GM12878 (cell line): ENCODE measurements at regions not wholly inside any gene's neighbourhood (a gene's known extent, or its start where the extent isn't known, plus 50 kb on each side); places are given as distances from the start of the nearest gene placed in this dataset.

Source experiments
- ATAC-seq: fragments of 200-7000 bp; cut with Tn5 transposase; 3 replicates; pipeline ENCODE4 v1.9.1; 2020; ENCODE audit warnings: mild to moderate bottlenecking, moderate library complexity
- BruUV-seq: library from RNA; stranded (reverse); fragments of 400-500 nt; replicated peaks from 2 replicates; lab custom pipeline; 2021; lab: Mats Ljungman, UMichigan
- CTCF ChIA-PET: fragments of 300-600 bp; sonication (Branson Sonifier 250); formaldehyde crosslinking; extraction: SDS; loops from one replicate; lab custom pipeline; 2021; ENCODE audit warnings: inconsistent platforms; lab: Yijun Ruan, JAX
- POLR2A ChIA-PET: fragments of 350-600 bp; formaldehyde crosslinking; extraction: SDS; loops from one replicate; lab custom pipeline; 2021; ENCODE audit warnings: inconsistent platforms; lab: Charles Lee
- RAD21 ChIA-PET: fragments of 300-600 bp; sonication (Branson Sonifier 250); formaldehyde crosslinking; loops from one replicate; lab custom pipeline; 2023; ENCODE audit warnings: antibody characterized with exemption; ENCODE audit not compliant: unreplicated experiment; lab: Charles Lee
- SMC1A ChIA-PET: fragments of 300-600 bp; sonication (Branson Sonifier 250); formaldehyde crosslinking; loops from one replicate; lab custom pipeline; 2023; ENCODE audit not compliant: unreplicated experiment, uncharacterized antibody; lab: Charles Lee
- DNase-seq: peaks from one replicate; pipeline ENCODE4 v3.0.0-alpha.2; 2011; ENCODE audit warnings: low read depth, low spot score
- FAIRE-seq: peaks from 3 replicates; lab custom pipeline; 2011; peaks lifted over from hg19 to GRCh38; lab: Jason Lieb, UNC
- H2AFZ ChIP-seq: 2 replicates; pipeline ENCODE4 v1.6.0; 2011; ENCODE audit warnings: low read depth, low read length, control low read depth; ENCODE audit not compliant: control insufficient read depth
- H3K27ac ChIP-seq: 2 replicates; pipeline ENCODE4 v1.5.1; 2011; ENCODE audit warnings: control low read depth; ENCODE audit not compliant: control insufficient read depth, insufficient read depth
- H3K27me3 ChIP-seq, 2 experiments: replicated peaks in 1 of 2; 2 replicates each; pipeline versions ENCODE4 v1.6.0 to v1.6.1; 2011; ENCODE audit warnings: low read length in 1 of 2; ENCODE audit not compliant: control insufficient read depth in 2 of 2, insufficient read depth in 2 of 2
- H3K36me3 ChIP-seq, 2 experiments: 2 replicates each; pipeline ENCODE4 v1.5.1; 2011; ENCODE audit warnings: low read length in 1 of 2; ENCODE audit not compliant: control insufficient read depth in 2 of 2, insufficient read depth in 2 of 2
- H3K4me1 ChIP-seq: 2 replicates; pipeline ENCODE4 v1.6.1; 2011; ENCODE audit warnings: mild to moderate bottlenecking, low read length, moderate library complexity, mixed read lengths; ENCODE audit not compliant: control insufficient read depth, insufficient read depth
- H3K4me2 ChIP-seq: 2 replicates; pipeline ENCODE4 v1.6.0; 2011; ENCODE audit warnings: control low read depth; ENCODE audit not compliant: control insufficient read depth, insufficient read depth
- H3K4me3 ChIP-seq: fragments of 200-600 bp; sonication (generic); 2 replicates; pipeline ENCODE4 v1.5.1; 2016
- H3K79me2 ChIP-seq: 2 replicates; pipeline ENCODE4 v1.6.0; 2011; ENCODE audit warnings: low read length; ENCODE audit not compliant: control insufficient read depth, insufficient read depth
- H3K9ac ChIP-seq: 2 replicates; pipeline ENCODE4 v1.8.0; 2011; ENCODE audit warnings: low read length, control low read depth, mixed read lengths; ENCODE audit not compliant: control insufficient read depth, insufficient read depth
- H3K9me3 ChIP-seq: replicated peaks from 3 replicates; pipeline ENCODE4 v1.5.1; 2011; ENCODE audit warnings: mild to moderate bottlenecking, low read length; ENCODE audit not compliant: control insufficient read depth, insufficient read depth
- H4K20me1 ChIP-seq: 2 replicates; pipeline ENCODE4 v1.6.0; 2011; ENCODE audit not compliant: control insufficient read depth, insufficient read depth
- ASH2L ChIP-seq: fragments of 300-600, 200-600 bp; sonication (generic); IDR thresholded peaks from 2 replicates; pipeline ENCODE4 v1.6.1; 2017; ENCODE audit warnings: low read depth, mild to moderate bottlenecking, borderline replicate concordance
- CEBPB ChIP-seq, 2 experiments: fragments of 150-350 bp in 1 of 2; IDR thresholded peaks; 2 replicates each; pipeline ENCODE4 v1.6.1; 2012 to 2014; ENCODE audit warnings: low read depth in 2 of 2, low read length in 2 of 2, borderline replicate concordance in 1 of 2, inconsistent platforms in 1 of 2
- CEBPZ ChIP-seq: fragments of 150-350 bp; IDR thresholded peaks from 2 replicates; pipeline ENCODE4 v1.6.1; 2016; ENCODE audit warnings: low read depth, low read length
- CREB1 ChIP-seq: IDR thresholded peaks from 2 replicates; pipeline ENCODE4 v1.6.1; 2012; ENCODE audit warnings: low read depth, mild to moderate bottlenecking, inconsistent platforms
- EED ChIP-seq: sonication (generic); IDR thresholded peaks from 2 replicates; pipeline ENCODE4 v1.6.1; 2016; ENCODE audit warnings: antibody characterized with exemption, low read depth
- EGR1 ChIP-seq, 2 experiments: IDR thresholded peaks; 1 replicate in 1 of 2; 2 replicates in 1 of 2; pipeline ENCODE4 v1.6.1; 2011 to 2012; ENCODE audit warnings: low read depth in 2 of 2, low read length in 2 of 2, borderline replicate concordance in 1 of 2, mild to moderate bottlenecking in 1 of 2, moderate library complexity in 1 of 2
- IRF4 ChIP-seq: IDR thresholded peaks from 2 replicates; pipeline ENCODE4 v1.6.1; 2011; ENCODE audit warnings: low read depth, low read length
- KLF5 ChIP-seq: fragments of 450-650 bp; IDR thresholded peaks from 2 replicates; pipeline ENCODE4 v1.6.1; 2014; ENCODE audit warnings: mild to moderate bottlenecking; ENCODE audit not compliant: partially characterized antibody
- MXI1 ChIP-seq: fragments of 150-350 bp; IDR thresholded peaks from 2 replicates; pipeline ENCODE4 v1.6.1; 2011; ENCODE audit warnings: low read depth, mild to moderate bottlenecking, inconsistent platforms, low read length, improper control_type of control experiment
- NFIC ChIP-seq: IDR thresholded peaks from 2 replicates; pipeline ENCODE4 v1.6.1; 2012; ENCODE audit warnings: low read depth, mild to moderate bottlenecking, inconsistent platforms, low read length, moderate library complexity
- NFYB ChIP-seq: IDR thresholded peaks from 2 replicates; pipeline ENCODE4 v1.6.1; 2011; ENCODE audit warnings: low read depth, mild to moderate bottlenecking, low read length, improper control_type of control experiment, moderate library complexity; ENCODE audit not compliant: insufficient read depth
- NR2C2 ChIP-seq: IDR thresholded peaks from 2 replicates; pipeline ENCODE4 v1.6.1; 2011; ENCODE audit warnings: borderline replicate concordance, low read depth; ENCODE audit not compliant: control insufficient read depth, insufficient read length
- POLR2AphosphoS5 ChIP-seq: IDR thresholded peaks from 2 replicates; pipeline ENCODE4 v1.6.1; 2011; ENCODE audit warnings: mild to moderate bottlenecking, low read length, inconsistent platforms
- SIX5 ChIP-seq: IDR thresholded peaks from 2 replicates; pipeline ENCODE4 v1.6.1; 2011; ENCODE audit warnings: mild to moderate bottlenecking, low read depth, low read length, moderate library complexity; ENCODE audit not compliant: severe bottlenecking
- SRF ChIP-seq, 2 experiments: IDR thresholded peaks; 2 replicates each; pipeline ENCODE4 v1.6.1; 2011; ENCODE audit warnings: low read depth in 2 of 2, low read length in 2 of 2, mild to moderate bottlenecking in 1 of 2, moderate library complexity in 1 of 2
- SUZ12 ChIP-seq: fragments of 200-600 bp; sonication (generic); IDR thresholded peaks from one replicate; pipeline ENCODE4 v1.6.1; 2018; ENCODE audit warnings: antibody characterized with exemption, mild to moderate bottlenecking; ENCODE audit not compliant: unreplicated experiment
- TCF12 ChIP-seq: IDR thresholded peaks from 2 replicates; pipeline ENCODE4 v1.6.1; 2011; ENCODE audit warnings: low read depth, mild to moderate bottlenecking, low read length
- USF2 ChIP-seq: IDR thresholded peaks from 2 replicates; pipeline ENCODE4 v1.6.1; 2011; ENCODE audit warnings: low read depth, low read length, improper control_type of control experiment, borderline replicate concordance
- WGBS: methylation state at CpG from one replicate; pipeline ENCODE4 v1.1.6; 2016; ENCODE audit warnings: low lambda C conversion rate; ENCODE audit not compliant: insufficient replicate concordance, insufficient coverage; ENCODE audit errors: missing lambda C conversion rate; 5-methylcytosine and 5-hydroxymethylcytosine counted together
- in situ Hi-C: fragments of 300-500 bp; cut with MboI; formaldehyde crosslinking; loops from 9 replicates; pipeline ENCODE4 v1.14.3; 2018; ENCODE audit warnings: mixed read lengths
- intact Hi-C: fragments of 100-400 bp; cut with micrococcal nuclease; formaldehyde crosslinking; loops from one replicate; pipeline ENCODE4 v1.14.2; 2022; ENCODE audit not compliant: unreplicated experiment
- TF ChIP-seq, protein P1 (sequence below): fragments of 450-650 bp; formaldehyde crosslinking; IDR thresholded peaks from 2 replicates; pipeline ENCODE4 v1.5.0; 2022; ENCODE audit warnings: mild to moderate bottlenecking, missing genetic modification characterization

- WGBS, result 8% methylated on average over 4 of the region's 4 CpGs
- Histone ChIP-seq H3K79me2 (no peaks in the 10 kb centered on the region), H3K4me1 (no peaks in the 10 kb centered on the region), H3K9ac (no peak overlapping the region), H3K27ac (no peak overlapping the region), H4K20me1 (no peaks in the 10 kb centered on the region), H3K9me3 (no peaks in the 10 kb centered on the region), H2AFZ (no peak overlapping the region), H3K4me2 (no peak overlapping the region), H3K4me3 (no peak overlapping the region), H3K36me3 (no peaks in the 10 kb centered on the region), H3K27me3 (no peaks in the 10 kb centered on the region; a peak in 1 of 4 replicates)
- BruUV-seq, result no TSS peak
- intact Hi-C loops (no loop called here), in situ Hi-C loops (no loop called here)
- POLR2A ChIA-PET, result no interaction called here
- DNase-seq (no peak), FAIRE-seq (no peak), ATAC-seq (no peak)
- SMC1A ChIA-PET, result interaction anchor here (1.5 kb wide), 1 partner anchor 45 kb away, joined by 4 read pairs; no protein-coding TSS in a partner anchor
- RAD21 ChIA-PET, result no interaction called here
- CTCF ChIA-PET, result no interaction called here
- no peak for TF ChIP-seq NFYB
- no peak for TF ChIP-seq ASH2L
- TF ChIP-seq CEBPB (IDR thresholded peaks at IDR 0.05; ENCODE audit: borderline replicate concordance in 1 of 2, low read depth in 2 of 2, low read length in 2 of 2), result no peak
- no peak for TF ChIP-seq USF2
- TF ChIP-seq NFIC, result no peak
- TF ChIP-seq EGR1 (IDR thresholded peaks at IDR 0.05; ENCODE audit: borderline replicate concordance in 1 of 2, low read depth in 2 of 2, low read length in 2 of 2), result no peak
- no peak for TF ChIP-seq CEBPZ
- no peak for TF ChIP-seq KLF5
- TF ChIP-seq SRF (IDR thresholded peaks at IDR 0.05; ENCODE audit: low read depth in 2 of 2, low read length in 2 of 2), result no peak
- no peak for TF ChIP-seq NR2C2
- TF ChIP-seq MXI1, result no peak
- TF ChIP-seq IRF4, result no peak
- no peak for TF ChIP-seq SUZ12
- TF ChIP-seq POLR2AphosphoS5, result no peak
- TF ChIP-seq EED, result no peak
- no peak for TF ChIP-seq SIX5
- no peak for TF ChIP-seq CREB1
- TF ChIP-seq, protein P1, sequence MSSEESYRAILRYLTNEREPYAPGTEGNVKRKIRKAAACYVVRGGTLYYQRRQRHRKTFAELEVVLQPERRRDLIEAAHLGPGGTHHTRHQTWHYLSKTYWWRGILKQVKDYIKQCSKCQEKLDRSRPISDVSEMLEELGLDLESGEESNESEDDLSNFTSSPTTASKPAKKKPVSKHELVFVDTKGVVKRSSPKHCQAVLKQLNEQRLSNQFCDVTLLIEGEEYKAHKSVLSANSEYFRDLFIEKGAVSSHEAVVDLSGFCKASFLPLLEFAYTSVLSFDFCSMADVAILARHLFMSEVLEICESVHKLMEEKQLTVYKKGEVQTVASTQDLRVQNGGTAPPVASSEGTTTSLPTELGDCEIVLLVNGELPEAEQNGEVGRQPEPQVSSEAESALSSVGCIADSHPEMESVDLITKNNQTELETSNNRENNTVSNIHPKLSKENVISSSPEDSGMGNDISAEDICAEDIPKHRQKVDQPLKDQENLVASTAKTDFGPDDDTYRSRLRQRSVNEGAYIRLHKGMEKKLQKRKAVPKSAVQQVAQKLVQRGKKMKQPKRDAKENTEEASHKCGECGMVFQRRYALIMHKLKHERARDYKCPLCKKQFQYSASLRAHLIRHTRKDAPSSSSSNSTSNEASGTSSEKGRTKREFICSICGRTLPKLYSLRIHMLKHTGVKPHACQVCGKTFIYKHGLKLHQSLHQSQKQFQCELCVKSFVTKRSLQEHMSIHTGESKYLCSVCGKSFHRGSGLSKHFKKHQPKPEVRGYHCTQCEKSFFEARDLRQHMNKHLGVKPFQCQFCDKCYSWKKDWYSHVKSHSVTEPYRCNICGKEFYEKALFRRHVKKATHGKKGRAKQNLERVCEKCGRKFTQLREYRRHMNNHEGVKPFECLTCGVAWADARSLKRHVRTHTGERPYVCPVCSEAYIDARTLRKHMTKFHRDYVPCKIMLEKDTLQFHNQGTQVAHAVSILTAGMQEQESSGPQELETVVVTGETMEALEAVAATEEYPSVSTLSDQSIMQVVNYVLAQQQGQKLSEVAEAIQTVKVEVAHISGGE (CRISPR knock-in tag), result no peak
- TF ChIP-seq TCF12, result no peak
Measured at GRCh38 chr3:40939741-40940130, 259.6 kb upstream of the CTNNB1 start.
